Mucosa of gallbladder (tissue), 1 donor: ENCODE measurements at regions not wholly inside any gene's neighbourhood (a gene's known extent, or its start where the extent isn't known, plus 50 kb on each side); places are given as distances from the start of the nearest gene placed in this dataset.
"Not testable (repeated sequence)": the region's sequence is repeated elsewhere in the genome, so short reads cannot be mapped to it uniquely, and the experiment has no call there.

Source experiments
- DNase-seq: peaks from one replicate; pipeline ENCODE4 v3.0.0-alpha.2; 2020; ENCODE audit warnings: low spot score
- donor health status: DM: no; HTN: no; CAD: no.

DNA sequence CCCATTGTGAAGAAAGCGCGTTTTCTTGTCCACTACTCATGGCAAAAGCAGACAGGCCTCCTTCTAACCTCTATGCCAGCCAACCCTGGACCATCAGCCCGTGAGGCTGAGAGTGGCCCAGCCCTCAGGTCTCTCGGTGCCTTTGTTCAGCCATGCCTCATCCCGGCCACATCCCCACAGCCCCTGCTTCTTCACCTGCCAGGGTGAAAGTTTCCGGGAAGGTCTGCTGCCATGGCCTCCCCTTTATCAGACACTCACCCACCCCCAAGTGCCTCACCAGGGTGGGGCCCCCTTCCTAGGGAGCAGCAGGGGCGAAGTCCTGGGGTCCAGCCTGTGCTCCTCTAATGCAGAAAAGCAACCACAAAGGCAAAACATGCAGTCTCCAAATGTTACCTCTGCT is 478.4 kb upstream of the SALL3 start:
- no peak for DNase-seq

DNA sequence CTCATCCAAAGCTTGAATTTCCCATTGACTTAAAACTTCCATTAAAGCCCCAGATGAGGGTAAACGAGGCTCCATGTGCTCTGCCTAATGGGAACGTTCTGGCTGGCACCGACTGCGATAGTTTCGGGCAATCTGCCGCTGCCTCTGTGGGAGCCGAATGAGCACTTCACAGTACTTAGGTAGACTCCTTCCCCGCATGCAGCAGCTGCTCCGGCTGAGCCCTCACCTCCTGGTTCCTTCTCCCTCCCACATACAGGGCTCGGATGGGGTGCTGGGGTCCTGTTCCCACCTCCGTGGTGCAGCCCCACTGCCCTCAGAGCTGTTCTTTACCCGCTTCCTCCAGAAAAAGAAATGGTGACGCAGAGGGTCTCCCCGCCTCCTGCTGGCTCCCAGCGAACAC is 476.5 kb upstream of the SALL3 start:
- DNase-seq = no peak

DNA sequence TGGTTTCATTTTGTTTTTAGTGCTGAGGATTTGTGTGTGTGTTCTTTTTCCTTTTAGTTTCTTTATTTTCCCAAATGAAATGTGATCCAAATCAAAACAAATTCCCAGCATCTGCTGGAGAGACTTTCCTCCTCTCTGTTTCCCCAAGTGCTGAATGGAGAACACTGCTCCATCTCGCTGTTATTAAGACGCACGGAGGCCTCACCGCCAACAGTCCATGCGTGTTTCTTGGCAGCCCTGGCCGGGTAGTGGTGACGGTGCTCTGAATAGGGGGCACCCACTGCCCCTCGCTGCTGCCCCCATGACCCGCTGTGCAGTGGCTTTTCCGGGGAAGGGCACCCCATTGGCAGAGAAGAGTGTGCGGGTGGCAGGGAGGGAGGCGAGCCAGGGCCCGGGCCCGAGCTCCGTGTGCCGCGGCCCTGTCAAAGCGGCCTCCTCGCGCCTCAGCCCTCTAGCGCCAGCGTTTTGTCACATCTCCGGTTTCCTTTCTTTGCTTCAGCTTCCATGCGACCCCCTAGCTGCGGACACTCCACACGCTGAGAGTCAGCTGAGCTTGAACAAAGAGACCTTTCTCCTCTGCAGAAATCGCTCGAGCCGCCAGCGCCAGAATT is 473.7 kb upstream of the SALL3 start:
- no peak for DNase-seq

DNA sequence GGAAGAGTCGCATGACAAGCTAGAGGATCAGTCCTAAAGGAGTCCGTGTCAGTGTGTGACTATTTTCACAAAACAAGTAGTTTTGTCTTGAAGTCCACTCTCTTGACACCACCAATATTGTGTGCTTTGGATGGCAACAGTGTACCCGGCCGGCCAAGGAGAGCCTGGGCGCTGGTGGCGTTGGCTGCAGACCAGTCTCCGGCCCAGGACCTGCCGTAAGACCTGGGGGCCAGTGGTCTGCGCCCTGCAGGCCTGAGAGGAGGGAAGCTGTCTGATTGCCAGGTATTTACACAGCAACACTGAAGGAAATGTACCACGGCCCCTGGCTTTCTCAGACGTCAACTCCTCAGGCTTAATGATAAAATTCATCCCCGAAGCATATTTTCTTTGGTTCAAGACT is 472.4 kb upstream of the SALL3 start:
- DNase-seq = no peak

DNA sequence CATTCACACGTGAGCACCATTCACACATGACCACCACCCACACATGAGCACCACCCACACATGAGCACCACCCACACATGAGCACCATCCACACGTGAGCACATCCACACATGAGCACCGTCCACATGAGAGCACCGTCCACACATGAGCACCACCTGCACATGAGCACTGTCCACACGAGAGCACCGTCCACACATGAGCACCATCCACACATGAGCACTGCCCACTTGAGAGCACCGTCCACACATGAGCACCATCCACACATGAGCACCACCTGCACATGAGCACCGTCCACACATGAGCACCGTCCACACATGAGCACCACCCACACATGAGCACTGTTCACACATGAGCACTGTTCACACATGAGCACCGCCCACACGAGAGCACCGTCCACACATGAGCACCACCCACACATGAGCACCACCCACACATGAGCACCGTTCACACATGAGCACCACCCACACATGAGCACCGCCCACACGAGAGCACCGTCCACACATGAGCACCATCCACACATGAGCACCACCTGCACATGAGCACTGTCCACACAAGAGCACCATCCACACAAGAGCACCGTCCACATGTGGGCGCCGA is 471.3 kb upstream of the SALL3 start:
- DNase-seq = not testable (repeated sequence)

DNA sequence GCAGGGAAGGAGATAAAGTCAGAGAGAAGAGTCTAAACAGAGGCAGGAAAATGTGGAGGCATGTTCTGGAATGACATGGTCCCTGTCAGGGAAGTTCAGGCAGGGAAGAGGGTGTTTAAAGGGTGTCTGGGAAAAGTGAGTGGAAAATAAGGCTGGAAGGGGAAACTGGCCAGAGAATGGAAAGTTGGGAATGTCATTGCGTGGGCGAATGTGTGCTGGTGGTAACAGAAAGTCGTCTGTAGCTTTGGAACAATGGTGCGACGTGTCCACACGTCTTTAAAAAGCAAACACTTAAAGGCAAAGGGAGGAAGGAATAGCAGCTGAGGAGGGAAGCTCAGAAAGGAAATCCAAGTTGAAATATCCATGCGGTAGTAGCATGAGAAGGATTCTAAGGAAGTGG is 469.5 kb upstream of the SALL3 start:
- DNase-seq = no peak

DNA sequence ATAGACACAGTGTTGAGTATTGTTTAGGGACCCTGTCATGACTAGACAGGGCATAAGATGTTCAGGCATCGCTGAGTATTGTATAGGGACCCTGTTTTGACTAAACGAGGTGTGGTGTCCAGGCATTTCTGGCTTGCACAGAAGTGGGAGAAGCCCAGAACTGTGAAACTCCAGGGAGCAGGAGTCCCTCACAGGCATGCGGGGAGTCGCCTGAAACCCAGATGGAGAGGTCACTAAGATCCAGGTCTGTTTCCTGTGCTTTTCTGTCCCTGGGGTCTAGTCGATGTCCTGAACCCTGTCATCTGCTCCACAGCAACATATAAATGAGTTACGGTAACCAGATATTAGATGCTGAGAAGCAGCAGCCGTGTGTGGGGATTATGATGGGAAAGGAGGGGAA is 469.0 kb upstream of the SALL3 start:
- no peak for DNase-seq

DNA sequence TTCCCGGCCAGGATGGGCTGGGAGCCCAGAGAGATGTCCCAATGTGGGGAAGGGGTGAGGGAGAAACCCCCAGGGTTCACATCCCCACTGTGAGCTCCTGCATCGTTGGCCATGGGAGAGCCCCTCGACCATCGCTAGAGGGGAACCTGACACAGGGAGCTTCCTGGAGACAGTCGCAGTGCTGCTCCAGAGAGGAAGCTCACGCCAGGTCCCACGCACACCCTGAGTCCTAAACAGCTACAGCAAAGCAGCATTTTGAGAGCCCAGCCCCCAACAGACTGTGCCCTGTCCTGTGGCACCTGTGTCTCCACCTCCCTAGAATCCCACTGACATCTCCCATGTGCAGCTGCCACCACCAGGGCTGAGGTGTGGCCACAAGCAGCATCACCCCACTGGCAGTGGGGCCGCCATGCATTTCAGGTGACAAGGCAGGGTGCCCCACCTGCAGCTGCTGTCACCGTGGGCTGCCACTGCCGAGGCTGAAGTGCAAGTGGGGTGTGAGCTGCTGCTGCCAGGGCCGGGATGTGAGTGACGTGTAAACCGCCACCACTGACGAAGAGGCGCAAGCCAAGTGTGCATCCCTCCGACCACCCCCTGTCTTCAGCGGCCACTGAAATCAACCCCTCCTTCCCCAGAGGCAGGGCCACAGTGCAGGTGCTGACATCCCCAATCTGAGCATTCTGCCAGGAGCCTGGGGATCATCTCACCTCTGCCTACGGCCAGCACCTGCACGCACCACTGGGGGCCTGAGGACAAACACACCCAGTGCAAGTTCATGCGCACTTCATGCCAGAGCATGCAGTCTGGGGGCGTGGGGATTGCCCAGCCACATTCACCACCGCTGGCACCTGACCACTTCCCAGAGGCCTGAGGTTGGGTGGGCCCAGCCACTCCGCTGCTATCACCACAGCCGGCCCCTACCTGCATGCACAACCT is 467.7 kb upstream of the SALL3 start:
- no peak for DNase-seq

DNA sequence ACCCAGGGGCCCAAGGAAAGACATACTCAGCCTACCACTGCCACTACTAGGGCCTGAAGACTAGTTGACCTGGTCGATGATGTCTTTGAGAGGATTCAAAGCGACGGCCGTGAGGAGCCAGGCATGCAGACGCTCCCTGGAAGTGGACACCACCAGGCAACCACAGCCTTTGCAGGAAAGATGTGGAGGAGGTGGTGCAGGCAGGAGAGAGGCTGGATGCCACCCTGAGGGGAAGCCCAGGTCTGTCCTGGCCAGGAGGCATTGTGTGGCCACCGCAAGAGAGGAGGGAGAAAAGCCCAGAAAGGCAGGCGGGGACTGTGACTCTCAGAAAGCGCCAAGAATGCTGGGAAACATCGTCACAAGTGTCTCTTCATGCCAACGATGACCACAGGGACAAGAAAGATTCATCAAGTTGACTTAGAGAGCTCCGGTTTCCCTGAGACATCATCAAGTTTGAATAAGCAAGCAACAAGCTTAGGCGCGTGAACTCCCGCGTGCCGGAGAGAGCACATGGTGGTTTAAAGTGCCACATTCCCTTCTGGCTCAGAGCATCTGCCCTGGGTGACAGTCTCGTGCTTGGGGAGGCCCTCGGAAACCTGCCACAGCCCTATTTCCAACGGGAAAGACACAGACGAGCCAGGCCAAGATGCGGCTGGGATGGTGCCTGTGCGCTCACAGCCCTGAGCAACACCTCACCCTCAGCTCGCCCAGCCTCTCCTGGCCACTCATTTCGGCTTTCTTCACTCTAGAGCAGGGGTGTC is 464.5 kb upstream of the SALL3 start:
- DNase-seq = no peak

DNA sequence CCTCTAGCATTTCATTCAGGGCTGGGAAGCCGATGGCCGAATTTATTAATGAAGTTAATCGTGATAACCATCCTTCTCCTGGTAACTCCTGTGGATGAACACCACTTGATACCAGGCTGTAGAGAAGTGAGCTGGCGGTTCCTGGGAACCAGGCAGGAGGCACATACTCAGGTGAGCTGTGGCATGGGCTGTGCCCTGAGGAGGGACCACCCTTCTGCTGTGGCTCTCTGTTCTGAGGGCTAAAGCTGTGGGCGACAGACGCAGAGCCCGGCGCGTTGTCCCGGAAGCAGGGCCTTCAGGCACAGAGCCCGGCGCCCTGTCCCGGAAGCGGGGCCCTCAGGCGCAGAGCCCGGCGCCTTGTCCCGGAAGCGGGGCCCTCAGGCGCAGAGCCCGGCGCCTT is 462.3 kb upstream of the SALL3 start:
- no peak for DNase-seq

DNA sequence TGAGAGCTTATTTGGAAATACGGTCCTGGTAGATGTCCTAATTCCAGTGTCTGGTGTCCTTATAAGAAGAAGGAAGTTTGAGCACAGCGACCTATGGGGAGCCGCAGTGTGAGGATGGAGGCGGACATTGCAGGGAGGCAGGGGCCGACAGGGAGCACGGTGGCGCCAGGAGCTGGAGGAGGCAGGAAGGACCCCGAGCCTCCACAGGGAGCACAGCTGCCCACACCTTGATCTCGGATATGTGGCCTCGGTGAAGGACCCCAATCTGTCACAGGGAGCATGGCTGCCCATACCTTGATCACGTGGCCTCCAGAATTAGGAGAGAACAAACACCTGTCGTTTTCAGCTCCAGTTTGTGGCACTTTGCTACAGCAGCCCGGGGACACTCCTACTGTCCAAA is 461.6 kb upstream of the SALL3 start:
- DNase-seq = no peak

DNA sequence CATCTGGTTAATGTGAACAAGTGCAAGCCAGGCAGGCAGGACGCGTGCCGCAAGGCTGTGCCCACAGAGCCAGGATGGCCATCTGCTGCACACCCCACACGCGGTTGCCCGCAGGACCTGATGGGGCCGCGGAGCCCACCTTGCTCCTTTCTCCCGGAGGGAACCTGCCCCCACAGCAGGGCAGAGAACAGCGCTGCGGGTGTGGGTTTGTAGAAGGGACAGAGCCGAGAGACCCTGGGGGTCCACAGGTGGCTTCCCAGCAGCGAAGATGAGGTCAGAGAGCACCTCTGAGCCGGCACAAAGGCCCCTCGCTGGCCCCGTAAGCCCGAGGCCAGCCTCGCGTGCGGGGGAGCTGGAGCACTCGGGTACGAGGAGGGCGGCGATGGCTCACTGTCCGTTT is 460.8 kb upstream of the SALL3 start:
- no peak for DNase-seq

DNA sequence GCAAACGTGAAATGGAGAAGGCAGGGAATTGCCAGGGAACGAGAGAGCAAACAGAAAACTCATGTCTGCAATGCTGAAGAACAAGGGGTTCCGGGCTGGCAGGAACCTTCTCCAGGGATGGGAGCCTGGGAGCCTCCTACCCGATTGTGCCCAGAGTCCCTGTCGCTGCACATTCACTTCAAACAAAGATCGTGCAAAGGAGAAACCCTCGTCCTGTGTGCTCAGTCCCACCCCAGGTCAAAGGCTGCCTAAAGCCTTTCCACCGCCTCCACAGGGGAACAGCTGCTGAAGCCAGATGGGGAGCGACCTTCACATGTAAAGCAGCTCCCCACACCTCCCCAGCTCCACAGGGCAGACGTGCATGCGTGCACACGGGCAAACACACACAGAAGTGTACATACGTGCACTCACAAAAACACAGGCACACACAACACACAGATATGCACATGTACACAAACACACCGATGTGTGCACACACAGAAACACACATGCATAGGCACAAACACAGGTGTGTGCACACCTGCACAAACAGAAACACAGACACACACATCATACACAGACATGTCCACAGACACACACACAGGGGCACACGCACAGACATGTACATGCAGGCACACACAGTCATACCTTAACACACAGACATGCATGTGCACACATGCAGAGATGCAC is 460.1 kb upstream of the SALL3 start:
- no peak for DNase-seq

DNA sequence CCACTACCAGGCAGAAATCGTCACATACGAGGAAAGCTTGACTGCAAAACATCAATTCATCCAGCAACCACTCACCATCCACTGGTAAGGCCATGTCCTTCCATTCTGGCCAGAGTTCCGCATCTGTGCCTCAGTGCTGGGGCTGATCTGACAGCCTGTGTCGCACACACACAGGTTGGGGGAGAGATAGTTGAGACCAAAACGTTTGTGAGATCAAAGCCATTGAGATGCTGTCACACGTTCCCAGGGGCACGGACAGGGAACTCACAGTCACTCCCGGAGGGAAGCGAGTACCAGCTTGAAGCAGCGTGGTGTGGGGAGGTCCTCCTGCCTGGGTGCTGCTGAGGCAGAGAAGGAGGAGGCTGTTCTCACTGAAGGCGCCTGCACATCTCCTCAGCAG is 458.5 kb upstream of the SALL3 start:
- no peak for DNase-seq

DNA sequence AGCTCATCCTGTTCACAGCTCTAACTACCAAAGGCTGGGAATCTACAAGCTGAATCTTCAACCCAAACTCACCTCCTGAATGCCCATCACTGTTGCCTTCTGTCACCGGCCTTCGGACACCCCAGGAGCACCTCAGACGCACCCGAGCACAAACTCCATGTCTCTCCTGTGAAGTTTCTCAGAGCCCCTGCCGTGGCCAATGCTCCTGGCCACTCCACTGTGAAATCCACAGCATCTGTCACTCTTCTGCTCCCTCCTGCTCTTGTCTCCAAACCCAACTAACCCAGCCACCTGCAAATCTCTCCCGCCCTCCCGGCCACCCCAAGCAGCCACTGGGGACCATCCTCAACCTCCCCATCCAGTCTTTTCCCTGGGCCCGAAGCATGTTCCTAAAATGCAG is 457.9 kb upstream of the SALL3 start:
- DNase-seq = no peak

DNA sequence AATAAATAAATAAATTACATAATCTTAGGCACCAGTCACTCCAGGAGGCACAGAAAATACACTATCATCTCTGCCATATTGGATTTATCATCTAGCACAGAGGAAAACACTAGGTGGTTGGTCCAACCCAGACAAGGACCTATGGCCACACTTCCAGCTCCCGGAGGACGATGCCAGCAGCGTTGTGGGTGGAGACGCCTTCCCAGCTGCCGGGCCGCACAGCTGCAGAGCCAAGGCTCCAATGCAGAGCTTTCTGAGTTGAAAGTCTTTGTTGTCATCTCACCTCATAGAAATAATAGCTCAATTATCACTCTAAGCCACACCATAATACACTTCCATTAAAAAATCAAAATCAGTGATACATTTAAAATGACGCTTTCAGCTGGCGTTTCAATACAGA is 457.1 kb upstream of the SALL3 start:
- no peak for DNase-seq

DNA sequence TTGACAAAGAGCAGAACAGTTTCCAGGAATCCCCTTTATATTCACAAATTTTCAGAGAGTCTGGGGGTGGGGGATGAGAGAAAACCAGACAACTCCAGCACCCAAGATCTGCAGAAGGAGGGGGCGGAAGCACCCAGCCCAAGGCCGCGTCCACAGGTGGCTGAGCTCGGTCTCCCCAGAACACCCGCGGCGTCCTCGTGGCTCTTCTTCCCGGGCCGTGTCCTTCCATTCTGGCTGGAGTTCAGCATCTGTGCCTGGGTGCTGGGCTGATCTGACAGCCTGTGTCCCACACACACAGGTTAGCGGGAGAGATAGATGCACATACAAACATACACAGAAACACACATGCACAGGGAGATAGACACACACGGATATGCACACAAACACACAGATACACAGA is 455.8 kb upstream of the SALL3 start:
- DNase-seq = no peak

DNA sequence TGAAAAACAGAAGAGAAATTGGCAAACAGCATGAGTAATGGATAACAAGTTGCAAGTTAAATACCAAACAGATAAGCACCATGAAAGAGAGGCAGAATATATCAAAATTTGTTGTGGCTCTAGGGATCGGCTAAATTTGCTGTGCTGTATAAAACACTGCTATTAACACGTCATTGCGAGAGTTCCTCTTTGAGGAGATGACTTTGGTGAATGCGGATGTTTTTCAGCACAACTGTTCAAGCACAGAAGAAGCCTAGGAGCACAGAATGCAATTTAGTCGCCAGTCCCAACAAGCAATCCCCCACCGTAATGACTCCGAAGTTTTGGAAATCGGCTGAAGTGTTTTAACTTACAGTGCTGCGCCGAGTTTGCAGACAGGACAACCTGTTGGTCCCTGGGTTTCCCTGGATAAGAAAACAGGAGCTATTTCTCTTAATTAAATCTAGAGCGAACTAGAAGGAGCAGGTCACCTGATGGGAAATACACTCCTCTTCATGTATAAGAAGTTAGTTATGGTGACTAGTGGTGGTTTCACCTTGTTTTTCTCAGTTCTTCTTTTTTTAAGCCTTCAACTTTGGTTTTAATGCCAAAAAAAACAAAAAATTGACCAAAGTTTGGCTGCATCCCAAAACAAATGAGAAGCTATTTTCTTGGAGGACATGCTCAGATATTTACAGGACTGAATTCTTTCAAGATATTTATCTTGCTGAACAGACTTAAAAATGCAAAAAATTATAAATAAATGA is 454.1 kb upstream of the SALL3 start:
- DNase-seq = no peak

DNA sequence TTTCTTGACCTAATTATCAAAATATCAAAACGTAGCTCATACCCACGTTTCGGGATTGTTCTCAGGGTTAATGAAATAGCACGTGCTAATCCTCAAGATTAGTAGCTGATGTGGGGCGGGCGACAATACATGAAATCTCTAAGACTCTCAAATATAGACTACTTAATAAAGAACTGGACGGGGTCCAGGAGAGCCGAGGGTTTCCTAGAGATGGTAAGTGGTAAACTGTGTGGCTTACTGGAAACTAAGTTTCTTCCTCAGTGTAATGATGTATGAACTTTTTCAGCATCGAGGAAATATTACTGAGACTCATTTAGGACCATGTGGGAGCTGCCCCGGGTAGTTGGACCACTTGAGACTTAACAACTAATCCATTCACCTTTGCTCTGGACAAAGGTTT is 453.3 kb upstream of the SALL3 start:
- no peak for DNase-seq

DNA sequence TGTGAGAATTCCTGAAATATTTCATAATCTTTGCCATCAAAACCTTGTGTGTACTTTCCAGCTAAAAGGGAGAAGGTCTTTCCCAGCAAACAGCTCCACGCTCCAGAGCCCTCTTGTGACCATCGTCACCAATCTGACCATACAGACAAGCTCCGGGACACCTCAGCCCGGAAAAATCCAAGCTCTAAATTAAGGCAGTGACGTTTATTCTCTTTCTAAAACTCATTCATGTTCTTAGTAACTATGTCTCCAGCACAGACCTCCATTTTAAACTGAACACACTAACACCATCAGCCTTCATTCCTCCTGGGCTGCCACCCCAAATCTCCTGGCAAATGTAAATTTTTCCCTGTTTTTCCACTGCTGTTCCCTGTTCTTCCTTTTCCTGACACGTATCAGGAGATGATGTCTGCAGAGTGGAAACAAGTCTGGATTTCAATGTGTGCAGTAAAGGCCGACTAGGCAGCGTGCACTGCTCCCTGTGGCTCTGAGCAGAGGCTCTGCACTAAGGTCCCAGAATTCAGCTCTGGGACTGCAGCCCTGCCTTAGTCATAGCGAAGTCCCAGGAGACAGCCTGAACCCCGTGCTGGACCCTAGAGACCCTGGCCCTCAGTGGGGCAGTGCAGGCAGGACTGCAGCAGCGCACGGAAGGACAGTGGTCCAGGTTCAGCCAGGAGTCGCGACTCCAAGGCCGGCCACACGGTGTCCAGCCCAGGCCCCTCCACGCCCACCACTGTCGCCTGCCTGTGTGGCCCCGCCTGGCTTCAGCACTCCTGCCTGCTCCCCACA is 452.5 kb upstream of the SALL3 start:
- DNase-seq = no peak
